Stimulated activated CD4-positive, alpha-beta T cell treated with anti-CD3 and anti-CD28 coated beads, Interleukin-12 subunit alpha, Interleukin-12 subunit beta, amount 100 ng/mL, for 24 hours (primary cell): ENCODE measurements at regions not wholly inside any gene's neighbourhood (a gene's known extent, or its start where the extent isn't known, plus 50 kb on each side); places are given as distances from the start of the nearest gene placed in this dataset.
"Not testable (repeated sequence)": the region's sequence is repeated elsewhere in the genome, so short reads cannot be mapped to it uniquely, and the experiment has no call there.

Experiments
- DNase-seq, 2 experiments: peaks; one replicate each; pipeline ENCODE4 v3.0.0-alpha.2; 2020; ENCODE audit warnings: low read depth in 2 of 2

DNA sequence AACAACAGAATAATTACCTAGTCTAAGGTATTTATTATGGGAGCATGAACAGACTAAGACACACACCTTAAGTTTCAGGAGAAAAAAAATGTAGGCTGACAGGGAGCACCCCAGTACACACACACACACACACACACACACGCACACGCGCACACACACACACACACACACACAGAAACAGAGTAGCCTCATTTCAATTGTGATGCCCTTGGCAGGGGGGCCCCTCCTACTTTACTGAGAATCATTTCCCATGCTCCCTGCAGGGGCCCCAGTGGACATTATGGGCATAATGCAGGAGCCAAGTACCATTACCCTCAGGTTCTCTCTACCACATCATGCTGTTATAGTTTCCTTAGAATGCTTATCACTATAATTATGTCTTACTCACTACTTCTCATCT is 104.9 kb downstream of the CDC7 start:
- no peak for DNase-seq

DNA sequence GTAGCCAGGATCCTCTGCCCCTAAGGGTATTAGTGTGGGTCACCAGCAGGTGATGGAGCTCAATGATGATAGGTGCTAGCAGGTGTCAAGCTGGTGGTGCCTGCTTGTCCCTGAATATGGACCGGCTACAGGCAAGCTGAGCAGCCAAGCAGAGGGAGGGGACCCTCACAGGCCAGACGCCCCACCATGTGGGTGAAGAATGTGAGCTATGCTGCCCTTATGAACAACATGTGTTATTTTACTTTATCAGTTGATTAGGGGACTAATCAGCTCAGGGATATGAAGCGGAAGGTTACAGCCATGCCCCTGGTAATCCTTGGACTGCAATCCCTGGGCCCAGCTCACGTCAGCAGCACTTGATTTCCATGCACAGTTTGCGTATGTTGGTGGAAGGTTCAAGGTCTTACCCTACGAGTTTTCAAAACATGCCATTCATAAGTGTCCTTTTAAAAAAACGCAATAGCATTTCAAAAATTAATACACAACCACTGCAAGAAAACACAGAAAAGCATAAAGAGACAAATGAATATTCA is 106.0 kb downstream of the CDC7 start:
- DNase-seq, result no peak

DNA sequence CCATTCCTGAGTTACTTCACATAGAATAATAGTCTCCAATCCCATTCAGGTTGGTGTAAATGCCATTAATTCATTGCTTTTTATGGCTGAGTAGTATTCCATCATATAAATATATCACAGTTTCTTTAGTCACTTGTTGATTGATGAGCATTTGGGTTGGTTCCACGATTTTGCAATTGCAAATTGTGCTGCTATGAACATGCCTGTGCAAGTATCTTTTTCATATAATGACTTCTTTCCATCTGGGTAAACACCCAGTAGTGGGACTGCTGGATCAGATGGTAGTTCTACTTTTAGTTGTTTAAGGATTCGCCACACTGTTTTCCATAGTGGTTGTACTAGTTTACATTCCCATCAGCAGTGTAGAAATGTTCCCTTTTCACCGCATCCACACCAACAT is 107.0 kb downstream of the CDC7 start:
- DNase-seq, result not testable (repeated sequence)

DNA sequence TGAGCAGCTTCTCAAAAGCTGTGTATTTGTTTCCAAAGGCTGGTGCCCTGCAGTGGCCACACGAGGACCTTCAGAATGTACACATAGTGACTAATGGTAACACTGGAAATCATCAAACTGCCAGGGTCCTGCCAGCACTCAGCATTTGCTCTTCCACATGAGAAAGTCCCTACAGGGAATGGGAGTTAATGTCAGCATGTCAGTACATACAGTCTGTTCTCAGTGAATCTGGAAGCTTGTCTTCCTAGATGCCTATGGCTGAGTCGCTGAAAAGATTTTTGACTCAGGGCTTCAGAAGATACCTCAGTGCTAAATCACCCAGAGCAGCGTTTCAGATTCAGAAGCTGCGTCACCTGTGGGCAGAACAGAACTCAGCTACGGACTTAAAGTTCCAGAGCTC is 108.2 kb downstream of the CDC7 start:
- DNase-seq, result no peak

DNA sequence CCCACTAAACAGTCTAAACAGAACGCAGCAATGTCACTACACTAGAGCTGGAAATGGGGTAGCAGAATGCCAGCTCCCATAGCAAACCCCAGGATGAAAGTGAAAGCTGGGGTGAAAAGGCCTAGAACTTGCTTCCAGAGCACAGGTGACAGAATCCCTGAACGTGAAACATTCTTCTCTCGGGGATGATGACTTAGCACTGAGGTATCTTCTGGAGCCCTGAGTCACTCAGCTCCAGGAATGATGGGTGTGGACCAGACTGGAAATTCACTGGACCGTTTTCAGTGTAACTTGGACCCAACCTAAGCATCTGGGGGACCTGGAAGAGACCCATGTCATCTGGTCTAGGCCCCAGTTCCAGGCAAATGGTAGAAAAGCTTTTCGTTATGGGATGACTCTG is 108.9 kb downstream of the CDC7 start:
- no peak for DNase-seq

DNA sequence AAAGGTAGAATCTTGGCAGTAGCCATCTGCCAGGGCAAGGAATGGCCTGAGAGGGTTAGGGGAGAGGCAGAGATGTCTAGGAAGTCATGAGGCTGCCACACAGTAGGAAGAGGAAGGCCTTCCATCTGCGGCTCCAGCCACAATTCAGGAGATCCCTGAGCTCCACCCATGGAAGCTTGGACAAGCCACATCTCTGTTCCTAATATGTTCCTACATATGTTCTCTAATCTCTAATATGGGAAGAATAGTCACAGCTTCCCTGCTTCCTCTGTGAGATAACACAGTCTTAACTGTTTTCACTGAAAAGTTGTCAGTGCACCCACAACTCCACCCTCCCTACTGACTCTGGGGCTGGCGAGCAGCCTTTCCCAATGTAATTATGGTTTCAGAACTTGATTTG is 109.5 kb downstream of the CDC7 start:
- no peak for DNase-seq

DNA sequence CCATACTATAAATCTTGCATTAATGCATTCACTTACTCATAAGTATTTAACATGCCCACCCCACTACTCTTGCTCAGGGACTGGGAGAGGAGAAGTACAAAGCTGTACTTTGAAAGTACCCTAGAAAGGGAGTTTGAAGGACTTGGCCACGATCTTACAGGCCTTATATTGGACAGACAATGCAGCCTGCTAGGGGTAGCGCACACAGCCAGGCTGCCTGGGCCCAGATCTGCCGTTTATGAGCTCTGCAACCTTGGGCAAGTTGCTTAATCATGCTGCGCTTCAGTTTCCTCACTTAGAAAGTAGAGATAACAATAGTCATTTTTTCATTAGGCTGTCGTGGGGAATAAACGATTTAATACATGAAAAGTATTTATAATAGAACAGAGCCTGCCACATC is 110.1 kb downstream of the CDC7 start:
- no peak for DNase-seq

DNA sequence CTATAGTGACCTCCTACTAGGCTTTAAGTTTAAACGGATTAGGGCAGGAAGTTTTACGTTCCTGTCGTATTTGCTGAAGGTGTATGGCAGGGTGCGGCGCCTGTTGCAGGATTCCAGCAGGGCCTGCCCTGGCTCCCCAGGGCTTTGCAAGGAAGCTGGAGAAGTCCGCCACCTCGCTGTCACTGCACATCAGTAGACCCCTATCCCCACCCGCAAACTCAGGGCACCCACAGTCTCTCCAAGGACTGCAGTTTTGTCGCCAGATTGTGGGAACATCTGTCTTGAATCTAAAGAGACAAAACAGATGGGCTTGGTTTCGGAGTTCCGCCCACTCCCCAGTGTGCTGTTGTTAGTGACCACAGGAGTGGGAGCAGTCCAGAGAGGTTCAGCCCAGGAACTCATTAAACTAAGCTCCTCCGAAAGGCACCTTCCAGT is 110.8 kb downstream of the CDC7 start:
- DNase-seq, result no peak

DNA sequence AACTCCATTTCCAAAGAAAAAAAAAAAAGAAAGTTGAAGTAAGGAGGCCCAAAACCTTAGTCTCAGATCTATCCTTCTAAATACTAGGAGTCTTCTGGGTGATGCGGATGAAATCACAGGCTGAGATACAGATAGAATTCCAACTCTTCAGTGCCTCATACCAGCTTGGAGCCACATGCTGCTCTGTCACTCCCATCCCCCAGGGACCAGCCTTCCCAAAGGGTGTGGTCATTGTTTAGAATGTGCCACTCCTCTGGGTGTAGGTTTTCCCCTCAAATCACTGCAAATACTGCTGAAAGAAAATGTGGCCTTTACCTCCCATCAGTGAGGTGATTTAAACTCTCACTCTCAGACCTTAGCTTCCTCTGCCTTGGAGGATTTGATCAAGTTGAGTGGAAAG is 112.9 kb downstream of the CDC7 start:
- DNase-seq, result no peak

DNA sequence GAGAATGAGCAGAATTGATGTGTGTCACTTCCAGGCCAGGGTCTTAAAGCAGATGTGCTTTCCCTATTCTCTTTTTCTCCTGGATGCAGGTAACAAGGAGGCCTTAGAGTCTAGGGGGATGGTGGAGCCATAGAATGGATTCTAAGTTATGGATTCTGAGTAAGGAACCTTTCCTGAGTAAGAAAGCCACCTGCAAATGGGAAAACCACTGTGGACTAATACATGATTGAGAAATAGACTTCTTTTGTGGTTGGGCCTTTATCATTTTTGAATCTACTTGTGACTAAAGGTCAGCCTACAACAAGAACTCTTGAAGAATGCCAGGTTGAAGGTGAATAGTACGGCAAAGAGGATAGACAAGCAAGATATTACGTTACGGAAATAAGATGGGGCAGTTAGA is 116.1 kb downstream of the CDC7 start:
- DNase-seq, result no peak

DNA sequence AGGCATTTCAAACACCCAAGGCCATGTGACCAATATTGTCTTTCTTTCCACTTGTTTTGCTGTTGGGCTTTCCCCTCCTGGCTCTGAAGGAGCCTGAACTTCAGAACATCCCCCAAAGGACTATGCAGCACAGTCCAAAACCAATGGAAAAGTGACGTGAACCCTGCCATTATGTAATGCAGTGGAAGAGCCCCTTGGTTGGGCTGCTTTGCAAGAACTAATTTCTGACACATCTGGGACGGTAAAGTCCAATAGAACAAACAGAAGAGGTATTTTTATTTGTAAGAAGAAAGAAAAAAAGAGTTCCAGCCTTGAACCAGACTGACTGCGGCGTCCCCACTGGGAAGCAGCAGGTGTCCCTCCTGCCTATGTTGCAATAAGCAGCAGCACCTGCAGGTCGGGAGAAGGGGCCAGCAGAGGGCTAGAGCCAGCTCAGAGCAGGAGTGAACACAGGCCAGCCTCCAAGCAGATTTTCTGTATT is 116.7 kb downstream of the CDC7 start:
- no peak for DNase-seq

DNA sequence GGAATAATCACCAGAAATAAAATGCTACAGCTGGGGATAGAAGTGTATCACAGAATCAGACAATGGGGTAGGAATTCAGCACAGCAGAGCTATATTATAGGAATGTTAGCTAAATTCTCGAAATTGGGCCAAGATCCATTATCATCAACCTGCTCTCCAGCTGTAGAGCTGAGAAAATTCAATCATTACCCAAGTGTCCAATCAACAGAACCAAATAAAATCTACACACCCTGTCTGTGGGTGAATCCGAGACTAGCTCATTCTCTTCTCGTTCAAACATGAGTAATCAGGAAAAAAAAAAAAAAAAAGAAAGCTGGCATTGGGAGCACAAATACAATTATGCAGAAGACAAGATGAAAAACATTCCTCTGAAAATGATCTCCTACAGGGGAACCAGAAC is 119.2 kb downstream of the CDC7 start:
- no peak for DNase-seq

DNA sequence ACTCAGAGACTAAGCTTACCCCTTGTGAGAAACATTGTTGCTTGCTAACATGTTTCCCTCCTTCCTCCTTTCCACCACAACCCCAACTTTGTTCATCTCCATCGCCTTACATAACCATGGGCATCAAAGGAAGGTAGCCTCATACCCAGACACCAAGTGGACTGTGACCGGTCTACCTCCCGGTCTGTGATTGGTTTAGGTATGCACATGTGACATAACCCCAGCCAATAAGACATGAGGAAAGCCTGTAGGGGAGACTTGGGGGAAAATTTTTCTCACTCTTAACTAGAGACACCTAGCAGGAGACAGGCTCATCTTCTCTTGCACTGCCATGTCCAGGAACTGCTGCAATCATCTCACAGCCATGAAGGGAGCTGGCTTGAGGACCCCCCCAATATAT is 120.7 kb downstream of the CDC7 start:
- DNase-seq, result no peak

DNA sequence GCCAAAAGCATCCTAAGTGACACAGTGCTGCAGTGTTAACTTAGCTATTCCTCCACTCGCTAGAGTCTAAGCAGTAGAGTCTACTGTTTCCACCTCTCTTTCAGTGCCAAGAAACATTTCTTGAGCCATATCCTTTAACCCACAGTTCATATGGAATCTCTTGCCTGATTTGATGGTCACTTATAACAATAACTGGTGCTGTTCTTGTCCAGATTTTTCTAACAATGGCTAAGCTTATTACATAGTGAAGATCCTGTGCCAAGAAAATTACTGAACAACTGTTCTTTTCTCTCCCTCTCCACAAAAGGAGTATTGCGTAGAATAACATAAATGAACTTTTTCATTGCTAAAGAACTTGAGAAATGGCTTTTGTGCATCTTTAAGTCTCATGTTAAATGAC is 121.3 kb downstream of the CDC7 start:
- DNase-seq, result no peak

DNA sequence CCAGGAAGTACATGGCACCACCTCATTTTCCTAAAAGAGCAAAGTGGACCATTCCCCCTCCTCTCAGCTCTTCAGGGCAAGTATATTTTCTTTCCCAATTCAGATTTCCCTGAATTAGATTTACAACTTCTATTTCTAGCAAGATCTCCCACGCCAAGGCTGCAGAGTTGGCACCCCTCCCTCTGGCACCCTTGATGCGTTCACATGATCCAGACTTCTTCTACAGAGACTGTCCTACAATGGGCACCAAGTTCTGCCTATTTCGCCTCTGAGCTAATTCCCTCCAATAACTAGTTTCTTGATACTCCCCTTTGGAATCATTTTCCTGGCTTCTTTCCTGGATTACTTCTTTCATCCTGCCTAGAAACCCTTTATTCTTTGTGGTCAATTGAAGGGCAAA is 122.0 kb downstream of the CDC7 start:
- no peak for DNase-seq

DNA sequence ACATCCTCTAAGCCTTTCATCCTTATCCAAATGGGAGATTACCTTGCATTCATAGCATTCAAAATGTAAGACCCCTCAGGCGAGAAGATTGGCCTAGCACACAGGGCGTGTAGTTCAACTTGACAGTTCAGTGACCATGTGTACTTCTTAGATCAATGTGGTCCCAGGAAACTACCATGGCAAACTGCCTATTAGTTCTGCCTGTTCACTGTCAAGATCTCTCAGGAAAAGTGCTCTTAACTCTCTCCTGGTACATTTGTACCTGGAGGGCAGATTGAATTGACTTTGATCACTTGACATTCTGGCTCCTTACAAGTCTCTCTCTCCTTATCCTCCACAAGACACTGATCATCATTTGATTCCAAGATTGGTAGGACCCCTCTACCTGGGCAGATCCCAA is 122.4 kb downstream of the CDC7 start:
- DNase-seq, result no peak

DNA sequence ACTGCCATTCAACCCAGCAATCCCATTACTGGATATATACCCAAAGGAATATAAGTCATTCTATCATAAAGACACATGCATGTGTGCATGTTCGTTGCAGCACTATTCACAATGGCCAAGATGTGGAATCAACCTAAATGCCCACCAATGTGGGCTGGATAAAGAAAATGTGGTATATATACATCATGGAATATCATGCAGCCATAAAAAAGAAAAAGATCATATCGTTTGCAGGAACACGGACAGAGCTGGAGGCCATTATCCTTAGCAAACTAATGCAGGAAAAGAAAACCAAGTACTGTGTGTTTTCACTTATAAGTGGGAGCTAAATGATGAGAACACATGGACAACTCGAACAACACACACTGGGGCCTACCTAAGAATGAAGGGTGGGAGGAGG is 123.7 kb downstream of the CDC7 start:
- DNase-seq, result no peak
